ENCODE measurements at regions not wholly inside any gene's neighbourhood (a gene's known extent, or its start where the extent isn't known, plus 50 kb on each side); places are given as distances from the start of the nearest gene placed in this dataset.

DNA sequence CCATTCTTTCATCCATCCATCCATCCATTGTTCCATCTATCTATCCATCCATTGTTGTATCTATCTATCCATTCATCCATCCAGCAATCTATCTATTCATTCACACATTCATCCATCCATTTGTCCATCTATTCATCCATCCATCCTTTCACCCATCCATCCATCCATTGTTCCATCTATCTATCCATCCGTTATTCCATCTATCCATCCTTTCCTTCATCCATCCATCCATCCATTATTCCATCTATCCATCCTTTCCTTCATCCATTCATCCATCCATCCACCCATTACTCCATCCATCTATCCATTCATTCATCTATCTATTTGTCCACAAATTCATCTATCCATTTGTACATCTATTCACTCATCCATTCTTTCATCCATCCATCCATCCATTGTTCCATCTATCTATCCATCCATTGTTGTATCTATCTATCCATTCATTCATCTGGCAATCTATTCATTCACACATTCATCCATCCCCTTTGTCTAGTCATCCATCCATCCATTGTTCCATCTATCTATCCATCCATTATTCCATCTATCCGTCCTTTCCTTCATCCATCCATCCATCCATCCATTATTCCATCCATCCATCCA, 65.9 kb upstream of the ANO1 start:
- TF ChIP-seq, protein P1, sequence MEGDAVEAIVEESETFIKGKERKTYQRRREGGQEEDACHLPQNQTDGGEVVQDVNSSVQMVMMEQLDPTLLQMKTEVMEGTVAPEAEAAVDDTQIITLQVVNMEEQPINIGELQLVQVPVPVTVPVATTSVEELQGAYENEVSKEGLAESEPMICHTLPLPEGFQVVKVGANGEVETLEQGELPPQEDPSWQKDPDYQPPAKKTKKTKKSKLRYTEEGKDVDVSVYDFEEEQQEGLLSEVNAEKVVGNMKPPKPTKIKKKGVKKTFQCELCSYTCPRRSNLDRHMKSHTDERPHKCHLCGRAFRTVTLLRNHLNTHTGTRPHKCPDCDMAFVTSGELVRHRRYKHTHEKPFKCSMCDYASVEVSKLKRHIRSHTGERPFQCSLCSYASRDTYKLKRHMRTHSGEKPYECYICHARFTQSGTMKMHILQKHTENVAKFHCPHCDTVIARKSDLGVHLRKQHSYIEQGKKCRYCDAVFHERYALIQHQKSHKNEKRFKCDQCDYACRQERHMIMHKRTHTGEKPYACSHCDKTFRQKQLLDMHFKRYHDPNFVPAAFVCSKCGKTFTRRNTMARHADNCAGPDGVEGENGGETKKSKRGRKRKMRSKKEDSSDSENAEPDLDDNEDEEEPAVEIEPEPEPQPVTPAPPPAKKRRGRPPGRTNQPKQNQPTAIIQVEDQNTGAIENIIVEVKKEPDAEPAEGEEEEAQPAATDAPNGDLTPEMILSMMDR (conservative IDR thresholded peaks at IDR 0.05; ENCODE audit: low read length) = no peak
- no peak for TF ChIP-seq EZH2phosphoT487 (IDR thresholded peaks at IDR 0.05; ENCODE audit: borderline replicate concordance)
